Retinal pigment epithelial cell (primary cell): ENCODE measurements at regions not wholly inside any gene's neighbourhood (a gene's known extent, or its start where the extent isn't known, plus 50 kb on each side); places are given as distances from the start of the nearest gene placed in this dataset.

Experiments used
- DNase-seq: peaks from one replicate; pipeline ENCODE4 v3.0.0-alpha.2; 2010; ENCODE audit warnings: low read depth
- H3K4me3 ChIP-seq: 2 replicates; pipeline ENCODE4 v1.5.1; 2011; ENCODE audit warnings: mild to moderate bottlenecking, low read length, control low read depth, moderate library complexity
- CTCF ChIP-seq: conservative IDR thresholded peaks from 2 replicates; pipeline ENCODE4 v1.5.1; 2011; ENCODE audit warnings: low read depth, low read length, control low read depth, inconsistent platforms

DNA sequence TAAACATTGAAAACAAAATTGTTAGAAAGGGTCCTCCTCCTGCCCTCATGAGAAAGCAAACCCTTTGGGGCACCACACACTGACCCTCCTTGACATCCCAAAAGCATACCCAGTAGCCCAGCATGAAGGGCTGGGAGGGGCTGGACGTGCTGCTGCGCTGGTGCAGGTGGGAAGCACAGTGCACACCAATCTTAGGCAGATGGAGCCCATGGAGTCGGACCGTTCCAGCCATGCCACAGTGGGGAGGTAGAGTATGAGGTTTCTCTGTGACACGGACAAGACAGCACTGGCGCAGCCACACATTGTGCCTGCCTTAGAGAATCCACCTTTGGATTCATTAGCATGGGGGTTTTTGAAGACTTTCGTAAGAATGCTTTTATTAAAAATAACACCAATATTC, 544.2 kb upstream of the FRG1 start:
- no peak for DNase-seq
- no peak for TF ChIP-seq CTCF
- H3K4me3 ChIP-seq = no peak overlapping the region

DNA sequence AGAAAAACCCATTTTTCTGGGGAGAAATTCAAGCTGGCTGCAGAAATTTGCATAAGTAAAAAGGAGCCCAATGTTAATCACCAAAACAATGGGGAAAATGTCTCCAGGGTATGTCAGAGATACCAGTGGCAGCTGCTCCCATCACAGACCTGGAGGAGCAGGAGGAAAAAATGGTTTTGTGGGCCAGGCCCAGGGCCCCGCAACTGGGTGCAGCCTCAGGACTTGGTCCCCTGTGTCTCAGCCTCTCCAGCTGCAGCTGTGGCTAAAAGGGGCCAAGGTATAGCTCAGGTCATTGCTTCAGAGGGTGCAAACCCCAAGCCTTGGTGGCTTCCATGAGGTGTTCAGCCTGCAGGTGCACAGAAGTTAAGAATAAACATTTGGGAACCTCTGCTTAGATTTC, 536.4 kb upstream of the FRG1 start:
- TF ChIP-seq CTCF = no peak
- DNase-seq = no peak
- no peak overlapping the region for H3K4me3 ChIP-seq

- H3K4me3 ChIP-seq = no peak overlapping the region
- TF ChIP-seq CTCF = no peak
- no peak for DNase-seq
Measured at GRCh38 chr4:189409158-189409557, 531.5 kb upstream of the FRG1 start.

- TF ChIP-seq CTCF = no peak
- H3K4me3 ChIP-seq = no peak overlapping the region
- DNase-seq = no peak
Measured at GRCh38 chr4:189414021-189414420, 526.7 kb upstream of the FRG1 start.

GRCh38 chr4:189420572-189420971, 520.1 kb upstream of the FRG1 start:
- H3K4me3 ChIP-seq = no peak overlapping the region
- no peak for TF ChIP-seq CTCF

GRCh38 chr4:189436207-189436606, 504.5 kb upstream of the FRG1 start:
- DNase-seq = no peak
- no peak for TF ChIP-seq CTCF
- H3K4me3 ChIP-seq = no peak overlapping the region

More at GRCh38 chr4:189420572-189420971, 520.1 kb upstream of the FRG1 start:
- no peak for DNase-seq

DNA sequence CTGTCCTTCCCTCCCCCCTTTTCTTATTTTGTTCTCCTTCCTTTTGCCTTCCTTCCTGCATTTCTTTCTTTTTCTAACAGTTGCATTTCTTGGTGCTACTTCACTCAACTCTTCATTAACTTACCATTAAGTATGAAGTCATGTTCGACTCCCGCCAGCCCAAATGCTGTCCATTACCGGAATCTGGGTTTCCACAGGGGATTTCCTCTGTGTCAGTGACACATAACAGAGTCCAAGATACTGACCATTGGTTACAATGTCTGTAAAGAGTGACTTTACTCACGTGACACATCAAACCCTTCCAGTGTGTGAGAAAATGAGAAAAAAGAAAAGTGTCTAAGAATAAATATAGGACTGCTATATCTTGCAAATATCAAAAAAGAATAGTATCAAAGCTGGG, 500.0 kb upstream of the FRG1 start:
- no peak for DNase-seq
- H3K4me3 ChIP-seq = no peak overlapping the region
- TF ChIP-seq CTCF = no peak
